K562 (cell line): ENCODE measurements at regions not wholly inside any gene's neighbourhood (a gene's known extent, or its start where the extent isn't known, plus 50 kb on each side); places are given as distances from the start of the nearest gene placed in this dataset.

ENCODE experiments used
- ARID2 ChIP-seq: fragments of 450-650 bp; IDR thresholded peaks from 2 replicates; pipeline ENCODE4 v1.6.1; 2017; ENCODE audit warnings: antibody characterized with exemption, mild to moderate bottlenecking
- BMI1 ChIP-seq: fragments of 150-350 bp; IDR thresholded peaks from 2 replicates; pipeline ENCODE4 v1.6.1; 2014; ENCODE audit warnings: low read length
- BRD4 ChIP-seq: fragments of 200-600 bp; sonication (generic); IDR thresholded peaks from 2 replicates; pipeline ENCODE4 v1.6.1; 2017; ENCODE audit warnings: inconsistent platforms
- DNMT1 ChIP-seq: fragments of 450-650 bp; IDR thresholded peaks from 2 replicates; pipeline ENCODE4 v1.6.1; 2016; ENCODE audit warnings: antibody characterized with exemption, mild to moderate bottlenecking
- FOXA3 ChIP-seq, 2 experiments: fragments of 450-650 bp in 1 of 2; sonication (generic) in 1 of 2; formaldehyde crosslinking; IDR thresholded peaks in 1 of 2; conservative IDR thresholded peaks in 1 of 2; 2 replicates each; pipeline versions ENCODE4 v1.4.0 to v1.8.0; 2020 to 2022; ENCODE audit warnings: mild to moderate bottlenecking in 2 of 2, missing genetic modification reagents in 1 of 2
- KLF6 ChIP-seq: fragments of 250-450 bp; sonication (Bioruptor Pico); IDR thresholded peaks from 2 replicates; pipeline ENCODE4 v1.4.0; 2020; ENCODE audit warnings: mild to moderate bottlenecking, moderate library complexity, borderline replicate concordance
- LCOR ChIP-seq: sonication (generic); formaldehyde crosslinking; IDR thresholded peaks from 2 replicates; pipeline ENCODE4 v1.8.0; 2022; ENCODE audit warnings: mild to moderate bottlenecking, missing genetic modification reagents
- MTA2 ChIP-seq: fragments of 450-650 bp; IDR thresholded peaks from 2 replicates; pipeline ENCODE4 v1.6.1; 2016; ENCODE audit warnings: low read depth
- NELFE ChIP-seq: IDR thresholded peaks from 2 replicates; pipeline ENCODE4 v1.6.1; 2011; ENCODE audit warnings: mild to moderate bottlenecking; ENCODE audit not compliant: insufficient read depth, insufficient read length
- POLR2A ChIP-seq: fragments of 450-650 bp; conservative IDR thresholded peaks from 2 replicates; pipeline ENCODE4 v1.6.1; 2016
- PPARD ChIP-seq: fragments of 250-450 bp; sonication (Bioruptor Pico); IDR thresholded peaks from 2 replicates; pipeline ENCODE4 v1.8.0; 2022; ENCODE audit warnings: inconsistent platforms, mild to moderate bottlenecking, moderate library complexity
- RAD21 ChIP-seq, 2 experiments: fragments of 250-450 bp in 1 of 2; fragments of 450-650 bp in 1 of 2; sonication (Bioruptor Pico) in 1 of 2; formaldehyde crosslinking in 1 of 2; IDR thresholded peaks in 1 of 2; conservative IDR thresholded peaks in 1 of 2; 2 replicates each; pipeline versions ENCODE4 v1.4.0 to v1.8.0; 2020 to 2022; ENCODE audit warnings: mild to moderate bottlenecking in 2 of 2, moderate library complexity in 1 of 2
- RBM17 ChIP-seq: fragments of 200-400 bp; formaldehyde crosslinking; IDR thresholded peaks from 2 replicates; pipeline ENCODE4 v1.6.1; 2017; ENCODE audit warnings: low read depth, mild to moderate bottlenecking, low read length, borderline replicate concordance
- SMC3 ChIP-seq: conservative IDR thresholded peaks from 2 replicates; pipeline ENCODE4 v1.6.1; 2011; ENCODE audit warnings: low read depth, low read length, improper control_type of control experiment; ENCODE audit not compliant: insufficient read depth
- TCFL5 ChIP-seq: fragments of 250-450 bp; sonication (Bioruptor Pico); conservative IDR thresholded peaks from 2 replicates; pipeline ENCODE4 v1.6.1; 2021; ENCODE audit warnings: mild to moderate bottlenecking, moderate library complexity, matching md5 sums
- ZC3H8 ChIP-seq: fragments of 450-650 bp; IDR thresholded peaks from 2 replicates; pipeline ENCODE4 v1.6.1; 2017
- ZNF324 ChIP-seq: fragments of 250-450 bp; sonication (Bioruptor Pico); IDR thresholded peaks from 2 replicates; pipeline ENCODE4 v1.4.0; 2020; ENCODE audit warnings: mild to moderate bottlenecking
- ZNF347 ChIP-seq: fragments of 450-650 bp; formaldehyde crosslinking; IDR thresholded peaks from 2 replicates; pipeline ENCODE4 v1.4.0; 2020; ENCODE audit warnings: low read depth, mild to moderate bottlenecking, moderate library complexity
- ZNF583 ChIP-seq: fragments of 250-450 bp; sonication (Bioruptor Pico); IDR thresholded peaks from 2 replicates; pipeline ENCODE4 v1.4.0; 2020
- ZNF586 ChIP-seq: fragments of 450-650 bp; formaldehyde crosslinking; conservative IDR thresholded peaks from 2 replicates; pipeline ENCODE4 v1.4.0; 2020; ENCODE audit warnings: mild to moderate bottlenecking, moderate library complexity
- ZNF780A ChIP-seq: fragments of 250-450 bp; sonication (Bioruptor Pico); IDR thresholded peaks from 2 replicates; pipeline ENCODE4 v1.5.0; 2021; ENCODE audit warnings: mild to moderate bottlenecking
- TF ChIP-seq, protein P1 (sequence below): fragments of 450-650 bp; formaldehyde crosslinking; IDR thresholded peaks from 2 replicates; pipeline ENCODE4 v1.4.0; 2020; ENCODE audit warnings: mild to moderate bottlenecking
- TF ChIP-seq, protein P2 (sequence below): fragments of 450-650 bp; IDR thresholded peaks from 2 replicates; pipeline ENCODE4 v1.6.1; 2017; ENCODE audit warnings: antibody characterized with exemption
- TF ChIP-seq, protein P3 (sequence below): fragments of 450-650 bp; IDR thresholded peaks from 2 replicates; pipeline ENCODE4 v1.7.0; 2016; ENCODE audit warnings: borderline replicate concordance

DNA sequence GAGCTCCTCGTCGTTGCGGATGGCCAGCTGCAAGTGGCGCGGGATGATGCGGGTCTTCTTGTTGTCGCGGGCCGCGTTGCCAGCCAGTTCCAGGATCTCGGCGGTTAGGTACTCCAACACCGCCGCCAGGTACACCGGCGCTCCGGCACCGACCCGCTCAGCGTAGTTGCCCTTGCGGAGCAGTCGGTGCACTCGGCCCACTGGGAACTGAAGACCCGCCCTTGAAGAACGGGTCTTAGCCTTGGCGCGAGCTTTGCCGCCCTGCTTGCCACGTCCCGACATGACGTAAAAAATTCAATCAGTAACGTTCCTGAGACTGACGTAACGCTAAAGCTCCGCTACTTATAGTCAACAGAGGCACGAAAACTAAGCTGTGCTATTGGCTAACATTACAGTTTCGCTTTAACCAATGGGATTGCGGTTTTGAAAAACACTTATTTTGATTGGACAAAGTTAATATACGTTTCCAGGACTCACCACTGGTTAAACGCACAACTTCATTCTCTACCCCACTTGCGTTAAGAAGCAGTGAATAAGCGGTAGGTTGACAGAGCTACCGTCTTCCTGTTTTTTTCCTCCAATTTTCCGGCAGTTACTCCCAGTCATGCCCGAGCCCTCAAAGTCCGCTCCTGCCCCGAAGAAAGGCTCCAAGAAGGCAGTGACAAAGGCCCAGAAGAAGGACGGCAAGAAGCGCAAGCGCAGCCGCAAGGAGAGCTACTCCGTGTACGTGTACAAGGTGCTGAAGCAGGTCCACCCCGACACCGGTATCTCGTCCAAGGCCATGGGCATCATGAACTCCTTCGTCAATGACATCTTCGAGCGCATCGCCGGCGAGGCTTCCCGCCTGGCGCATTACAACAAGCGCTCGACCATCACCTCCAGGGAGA lies 73.9 kb downstream of the OR2B2 start (continued):
- no peak for TF ChIP-seq RBM17
- peak; percentile 17; the same call in 1 of the 2 replicates for TF ChIP-seq BRD4
- TF ChIP-seq LCOR (CRISPR knock-in tag) = peak; percentile 90; the same call in 1 of the 2 replicates
- TF ChIP-seq FOXA3 (CRISPR knock-in tag; conservative IDR thresholded peaks at IDR 0.05 in 1 of 2, IDR thresholded peaks at IDR 0.05 in 1 of 2) = peak; percentile 1 to 71; a peak in 2 of 4 replicates
- no peak for TF ChIP-seq MTA2
- TF ChIP-seq ZNF324 (CRISPR knock-in tag) = peak; percentile 67
- TF ChIP-seq ZNF583 (CRISPR knock-in tag) = no peak
- TF ChIP-seq DNMT1 = 0 out of 2 replicates have a peak, but pooled peaks have one; percentile 62
- TF ChIP-seq, protein P1, sequence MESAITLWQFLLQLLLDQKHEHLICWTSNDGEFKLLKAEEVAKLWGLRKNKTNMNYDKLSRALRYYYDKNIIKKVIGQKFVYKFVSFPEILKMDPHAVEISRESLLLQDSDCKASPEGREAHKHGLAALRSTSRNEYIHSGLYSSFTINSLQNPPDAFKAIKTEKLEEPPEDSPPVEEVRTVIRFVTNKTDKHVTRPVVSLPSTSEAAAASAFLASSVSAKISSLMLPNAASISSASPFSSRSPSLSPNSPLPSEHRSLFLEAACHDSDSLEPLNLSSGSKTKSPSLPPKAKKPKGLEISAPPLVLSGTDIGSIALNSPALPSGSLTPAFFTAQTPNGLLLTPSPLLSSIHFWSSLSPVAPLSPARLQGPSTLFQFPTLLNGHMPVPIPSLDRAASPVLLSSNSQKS = peak; percentile 14; the same call in 1 of the 2 replicates
- TF ChIP-seq TCFL5 (CRISPR knock-in tag) = 0 out of 2 replicates have a peak, but pooled peaks have one; percentile 25
- 0 out of 2 replicates have a peak, but pooled peaks have one; percentile 6 for TF ChIP-seq ARID2
- 0 out of 2 replicates have a peak, but pooled peaks have one; percentile 2 for TF ChIP-seq SMC3
- TF ChIP-seq ZC3H8 = no peak
- TF ChIP-seq KLF6 (CRISPR knock-in tag) = peak; percentile 79
- peak; percentile 9; the same call in 1 of the 2 replicates for TF ChIP-seq ZNF586 (CRISPR knock-in tag)
- TF ChIP-seq ZNF347 (CRISPR knock-in tag) = no peak
- peak; percentile 27 for TF ChIP-seq NELFE
- peak in 1 of 2 experiments; percentile 4; a peak in 1 of 4 replicates for TF ChIP-seq RAD21 (CRISPR knock-in tag; conservative IDR thresholded peaks at IDR 0.05 in 1 of 2, IDR thresholded peaks at IDR 0.05 in 1 of 2)
- TF ChIP-seq, protein P2, sequence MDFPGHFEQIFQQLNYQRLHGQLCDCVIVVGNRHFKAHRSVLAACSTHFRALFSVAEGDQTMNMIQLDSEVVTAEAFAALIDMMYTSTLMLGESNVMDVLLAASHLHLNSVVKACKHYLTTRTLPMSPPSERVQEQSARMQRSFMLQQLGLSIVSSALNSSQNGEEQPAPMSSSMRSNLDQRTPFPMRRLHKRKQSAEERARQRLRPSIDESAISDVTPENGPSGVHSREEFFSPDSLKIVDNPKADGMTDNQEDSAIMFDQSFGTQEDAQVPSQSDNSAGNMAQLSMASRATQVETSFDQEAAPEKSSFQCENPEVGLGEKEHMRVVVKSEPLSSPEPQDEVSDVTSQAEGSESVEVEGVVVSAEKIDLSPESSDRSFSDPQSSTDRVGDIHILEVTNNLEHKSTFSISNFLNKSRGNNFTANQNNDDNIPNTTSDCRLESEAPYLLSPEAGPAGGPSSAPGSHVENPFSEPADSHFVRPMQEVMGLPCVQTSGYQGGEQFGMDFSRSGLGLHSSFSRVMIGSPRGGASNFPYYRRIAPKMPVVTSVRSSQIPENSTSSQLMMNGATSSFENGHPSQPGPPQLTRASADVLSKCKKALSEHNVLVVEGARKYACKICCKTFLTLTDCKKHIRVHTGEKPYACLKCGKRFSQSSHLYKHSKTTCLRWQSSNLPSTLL = peak; percentile 13
- no peak for TF ChIP-seq PPARD
- TF ChIP-seq BMI1 = no peak
- TF ChIP-seq, protein P3, sequence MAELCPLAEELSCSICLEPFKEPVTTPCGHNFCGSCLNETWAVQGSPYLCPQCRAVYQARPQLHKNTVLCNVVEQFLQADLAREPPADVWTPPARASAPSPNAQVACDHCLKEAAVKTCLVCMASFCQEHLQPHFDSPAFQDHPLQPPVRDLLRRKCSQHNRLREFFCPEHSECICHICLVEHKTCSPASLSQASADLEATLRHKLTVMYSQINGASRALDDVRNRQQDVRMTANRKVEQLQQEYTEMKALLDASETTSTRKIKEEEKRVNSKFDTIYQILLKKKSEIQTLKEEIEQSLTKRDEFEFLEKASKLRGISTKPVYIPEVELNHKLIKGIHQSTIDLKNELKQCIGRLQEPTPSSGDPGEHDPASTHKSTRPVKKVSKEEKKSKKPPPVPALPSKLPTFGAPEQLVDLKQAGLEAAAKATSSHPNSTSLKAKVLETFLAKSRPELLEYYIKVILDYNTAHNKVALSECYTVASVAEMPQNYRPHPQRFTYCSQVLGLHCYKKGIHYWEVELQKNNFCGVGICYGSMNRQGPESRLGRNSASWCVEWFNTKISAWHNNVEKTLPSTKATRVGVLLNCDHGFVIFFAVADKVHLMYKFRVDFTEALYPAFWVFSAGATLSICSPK = no peak
- TF ChIP-seq POLR2A = peak; percentile 99
- no peak for TF ChIP-seq ZNF780A (CRISPR knock-in tag)
